NOMO-1 treated with dmso at 0.1 percent for 144 hours (cell line): ENCODE measurements at regions not wholly inside any gene's neighbourhood (a gene's known extent, or its start where the extent isn't known, plus 50 kb on each side); places are given as distances from the start of the nearest gene placed in this dataset.

Experiments
- DNase-seq: peaks from one replicate; lab custom pipeline; 2025; ENCODE audit not compliant: unreplicated experiment; lab: John Stamatoyannopoulos, UW

- no peak for DNase-seq
Observed at GRCh38 chr5:174189654-174190541, 144.4 kb downstream of the NSG2 start.

DNA sequence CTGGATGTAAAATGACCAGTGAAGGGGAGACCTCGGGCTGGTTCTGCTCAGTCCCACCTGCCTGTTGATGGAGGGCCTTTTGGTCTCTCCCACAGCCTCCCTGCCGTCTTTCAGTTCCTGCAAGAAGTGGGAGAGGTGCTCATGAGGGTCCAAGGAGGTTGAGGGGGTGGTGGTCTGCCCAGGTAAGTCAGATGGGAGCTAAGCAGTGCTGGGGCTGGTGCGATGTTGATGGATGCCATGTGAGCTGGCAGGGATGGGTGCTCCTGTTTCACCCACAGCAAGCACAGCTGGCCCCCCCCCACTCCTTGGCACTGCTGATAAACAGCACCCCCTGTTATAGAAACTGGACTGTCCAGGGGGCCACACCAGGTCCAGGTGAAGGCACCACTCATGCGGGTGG lies 145.6 kb downstream of the NSG2 start:
- no peak for DNase-seq

- no peak for DNase-seq
Observed at GRCh38 chr5:174191850-174192655, 146.5 kb downstream of the NSG2 start.

DNA sequence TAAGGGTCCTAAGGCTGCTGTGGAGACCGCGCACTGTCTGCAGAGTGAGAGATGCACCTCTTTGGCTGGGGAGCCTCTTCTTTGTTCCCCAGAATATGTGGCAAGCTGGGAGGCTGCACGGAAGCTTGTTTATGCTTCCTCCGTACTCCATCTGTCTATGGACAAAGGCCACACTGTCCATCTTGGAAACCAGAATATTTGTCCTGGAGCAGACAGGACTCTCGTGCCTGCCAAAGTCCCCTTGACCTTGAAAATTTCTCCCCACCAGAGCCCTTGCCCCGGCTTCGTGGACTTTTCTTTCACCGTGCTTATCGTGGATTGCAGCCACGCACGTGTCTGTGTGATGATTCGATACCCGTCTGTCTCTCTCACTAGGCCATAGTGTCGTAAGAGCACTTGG lies 147.4 kb downstream of the NSG2 start:
- DNase-seq = no peak

DNA sequence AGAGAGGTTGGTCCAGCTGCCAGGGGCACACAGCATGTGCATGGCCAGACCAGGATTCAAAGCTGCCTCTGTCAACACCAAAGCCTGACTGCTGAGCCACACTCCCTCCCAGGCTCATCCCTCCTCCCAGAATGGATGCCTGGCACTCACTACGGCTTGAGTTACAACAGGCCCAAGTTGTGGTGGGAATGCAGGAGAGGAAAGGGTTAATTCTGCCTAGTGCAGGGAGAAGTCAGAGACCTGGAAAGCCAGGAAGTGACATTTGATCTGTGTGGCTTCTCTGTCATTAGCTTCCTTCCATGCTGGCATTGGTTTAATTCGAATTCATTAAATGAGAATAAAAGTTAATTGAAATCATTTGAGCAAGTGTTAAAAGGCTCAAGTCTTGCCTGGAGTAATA lies 150.0 kb downstream of the NSG2 start:
- no peak for DNase-seq

- DNase-seq = no peak
Observed at GRCh38 chr5:174197929-174198328, 152.4 kb downstream of the NSG2 start.

DNA sequence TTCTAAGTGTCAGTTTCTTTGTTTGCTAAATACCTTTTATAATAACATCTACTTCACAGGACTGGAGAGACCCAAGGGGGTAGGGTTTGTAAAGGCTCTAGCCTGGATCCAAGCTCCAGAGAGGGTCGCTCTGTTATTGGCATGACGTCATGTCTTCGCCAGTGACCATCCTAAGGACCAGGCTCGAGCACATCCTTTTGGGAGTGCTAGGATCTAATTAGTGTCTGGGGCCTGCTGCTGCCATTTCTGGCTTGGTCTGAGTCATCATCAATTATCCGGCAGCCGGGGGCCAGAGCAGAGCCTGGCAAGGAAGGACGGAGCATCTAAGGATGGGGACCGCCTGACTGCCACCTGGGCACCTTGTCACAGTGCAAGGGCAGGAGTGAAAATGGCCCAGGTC lies 153.0 kb downstream of the NSG2 start:
- no peak for DNase-seq

DNA sequence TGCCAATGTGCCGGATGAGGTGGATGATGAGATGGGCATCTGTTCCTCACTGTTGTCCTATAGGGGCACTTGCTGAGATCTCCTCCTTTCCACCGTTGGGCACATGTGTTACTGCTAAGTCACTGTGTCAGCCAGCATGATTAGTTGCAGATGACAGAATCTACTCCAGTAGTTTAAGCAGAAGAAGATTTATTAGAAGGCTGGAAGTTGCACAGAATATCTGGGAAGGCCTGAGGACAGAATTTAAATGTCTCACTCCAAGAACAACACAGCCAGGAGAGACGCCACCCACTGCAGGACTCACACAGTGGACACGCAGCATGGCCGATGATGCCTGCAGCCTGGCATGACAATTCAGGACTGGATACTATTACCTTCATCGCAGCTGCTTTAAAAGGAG lies 157.5 kb downstream of the NSG2 start:
- no peak for DNase-seq

GRCh38 chr5:174204535-174205313 lies 159.2 kb downstream of the NSG2 start:
- no peak for DNase-seq

DNA sequence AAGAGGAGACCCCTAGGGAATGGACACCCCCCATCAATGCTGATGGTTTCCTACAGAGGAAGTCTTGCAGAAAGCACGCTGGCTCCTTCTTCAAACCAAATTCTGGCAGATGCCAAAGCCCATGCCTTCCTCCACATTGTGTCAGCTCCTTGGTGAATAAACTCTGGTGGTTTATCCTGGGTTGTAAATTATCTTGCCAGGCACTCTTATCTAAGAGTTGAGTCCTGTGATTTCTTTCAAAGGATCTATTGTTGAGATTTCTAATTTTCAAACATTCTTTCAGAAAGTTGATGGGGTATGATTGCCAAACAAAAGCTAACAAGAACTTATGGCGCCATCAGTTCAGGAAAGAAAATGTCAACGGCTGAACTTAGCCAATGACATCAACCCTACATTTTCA lies 160.4 kb downstream of the NSG2 start:
- no peak for DNase-seq

DNA sequence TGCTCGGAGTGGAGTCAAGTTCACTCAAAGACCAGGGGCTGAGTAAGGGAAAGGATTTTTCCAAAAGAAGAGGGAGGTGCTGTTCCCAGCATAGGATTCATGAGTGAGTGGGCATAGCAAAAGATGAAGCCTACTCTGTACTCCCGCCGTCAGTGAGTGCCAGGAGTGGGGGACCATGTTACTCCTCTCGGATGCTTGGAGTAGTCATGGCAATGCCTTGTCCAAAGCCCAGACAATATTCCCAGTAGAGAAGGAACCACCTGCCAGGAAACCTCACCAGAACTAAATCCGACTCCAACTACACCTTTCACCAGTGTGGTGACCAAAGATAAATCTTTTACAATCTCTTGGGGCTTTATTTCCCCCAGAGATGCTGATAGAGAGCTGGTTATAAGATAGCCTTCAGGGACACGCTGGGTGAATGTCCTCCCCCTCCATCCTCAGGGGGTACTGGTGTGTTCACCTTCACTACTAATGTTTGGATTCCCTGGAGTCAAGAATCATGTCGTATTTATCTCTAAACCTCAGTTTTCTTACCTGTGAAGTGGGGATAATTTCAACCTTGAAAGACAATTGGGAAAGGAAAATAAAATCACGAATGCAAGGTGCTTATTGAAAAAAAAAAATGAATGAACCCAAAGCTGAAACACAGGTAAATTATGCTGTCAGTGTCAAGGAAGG lies 165.2 kb downstream of the NSG2 start:
- DNase-seq = no peak

DNA sequence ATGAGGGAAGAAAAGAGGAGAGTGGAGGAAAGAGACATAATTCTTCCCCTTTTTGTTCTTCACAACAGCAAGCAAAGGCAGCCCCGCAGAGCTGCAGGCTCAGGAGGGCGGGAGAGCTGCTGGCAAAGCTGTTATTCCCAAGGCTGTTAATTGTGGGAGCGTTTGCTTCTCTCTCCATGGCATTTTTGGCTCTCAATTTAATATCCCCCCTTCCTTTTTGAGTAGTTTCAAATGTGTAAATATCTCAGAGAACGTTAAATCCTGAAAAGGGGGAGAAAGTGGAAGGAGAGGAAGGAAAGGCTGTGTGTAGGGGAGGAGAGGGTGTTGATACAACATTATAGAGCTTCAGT lies 165.7 kb downstream of the NSG2 start:
- DNase-seq = no peak

DNA sequence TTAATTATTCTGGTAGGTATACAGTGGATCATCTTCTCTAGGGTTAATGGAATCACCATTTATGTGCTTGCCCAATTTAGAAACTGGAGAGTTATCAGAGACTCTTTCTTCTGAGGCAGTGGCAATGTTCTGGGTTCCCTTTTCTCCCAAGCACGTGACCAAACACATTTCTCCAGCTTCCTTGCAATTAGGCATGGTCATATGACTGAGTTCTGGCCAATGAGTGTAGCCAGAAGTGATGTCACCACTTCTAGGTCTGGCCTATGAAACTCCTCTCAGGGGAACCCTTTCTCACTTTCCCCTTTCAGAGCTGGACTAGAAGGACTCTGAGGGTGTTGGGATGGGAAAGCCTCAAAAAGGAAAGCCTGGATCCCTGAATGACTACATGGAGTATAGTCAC lies 172.0 kb downstream of the NSG2 start:
- no peak for DNase-seq

GRCh38 chr5:174218162-174218561 lies 172.7 kb downstream of the NSG2 start:
- DNase-seq = no peak

DNA sequence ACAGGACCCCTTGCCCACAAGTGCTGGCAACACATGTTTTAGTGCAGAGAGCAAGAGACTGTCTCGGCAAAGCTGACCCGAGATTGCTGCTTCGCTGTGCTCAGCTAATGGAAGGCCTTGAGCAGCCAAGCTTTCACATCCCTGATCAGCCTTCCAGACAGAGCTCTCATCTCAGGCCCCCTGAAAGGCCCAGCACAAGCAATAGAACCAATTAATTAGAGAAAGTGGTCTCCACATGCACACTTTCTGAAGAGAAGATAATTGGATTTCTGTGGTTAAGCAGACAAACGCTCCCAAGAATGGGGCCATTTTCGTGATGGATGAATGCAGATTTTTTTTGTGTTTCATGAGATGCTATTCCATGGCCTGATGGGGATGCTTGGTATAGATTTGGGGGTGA lies 174.9 kb downstream of the NSG2 start:
- DNase-seq = no peak

DNA sequence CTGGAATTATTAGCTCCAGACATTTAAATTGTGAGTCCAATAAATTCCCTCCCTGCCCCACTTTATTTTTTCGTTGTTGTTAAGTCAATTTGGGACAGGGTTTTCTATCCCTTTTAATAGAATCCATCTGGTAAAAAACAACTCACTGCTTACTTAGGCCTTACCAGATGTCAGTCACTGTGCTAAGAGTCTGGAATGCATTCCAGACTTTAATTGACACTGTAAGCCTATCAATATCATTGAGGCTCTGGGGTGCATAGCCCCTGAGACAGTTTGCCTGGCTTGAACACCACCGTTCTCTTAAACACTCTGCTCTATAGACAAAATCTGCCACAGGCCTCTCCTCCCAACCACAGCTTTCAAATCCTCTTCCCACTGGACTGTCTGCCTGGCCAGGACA lies 175.9 kb downstream of the NSG2 start:
- DNase-seq = no peak

DNA sequence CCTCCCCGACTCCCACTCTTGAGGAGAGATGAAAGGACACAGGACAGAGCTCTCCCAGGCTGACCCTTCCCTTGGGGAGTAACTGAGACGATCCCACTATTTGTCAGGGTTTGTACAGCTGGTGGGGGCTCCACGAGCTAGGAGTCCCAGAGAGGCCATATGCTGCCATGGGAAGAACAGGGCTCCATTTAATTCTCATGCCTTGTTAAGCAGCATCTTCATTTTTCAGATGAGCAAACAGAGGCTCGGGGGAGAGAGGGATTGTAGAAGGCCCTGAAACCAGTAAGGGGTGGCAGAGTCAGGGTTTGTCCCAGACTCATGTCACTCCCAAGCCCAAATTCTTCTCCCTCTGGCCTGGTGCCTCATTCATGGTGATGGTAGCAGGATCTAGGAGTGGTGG lies 176.4 kb downstream of the NSG2 start:
- DNase-seq = no peak

DNA sequence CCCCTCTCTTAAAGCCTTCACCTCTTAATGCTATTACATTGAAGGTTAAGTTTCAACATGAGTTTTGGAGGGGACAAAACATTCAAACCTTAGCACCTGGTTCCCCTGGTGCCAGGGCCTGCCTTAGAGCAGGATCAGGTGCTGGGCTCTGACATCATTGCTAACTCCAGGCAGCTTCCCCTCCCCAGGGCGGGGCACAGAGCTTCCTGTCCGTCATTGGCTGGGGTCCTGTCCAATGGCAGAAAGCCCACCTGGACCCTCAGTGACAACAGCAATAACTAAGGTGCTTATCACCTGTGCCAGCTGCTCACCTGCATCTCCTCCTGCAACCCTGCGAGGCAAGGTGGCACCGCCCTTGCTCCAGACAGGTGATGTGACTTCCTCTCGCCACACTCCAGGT lies 177.4 kb downstream of the NSG2 start:
- no peak for DNase-seq

GRCh38 chr5:174223355-174223754 lies 177.8 kb downstream of the NSG2 start:
- no peak for DNase-seq

GRCh38 chr5:174229068-174229467 lies 183.6 kb downstream of the NSG2 start:
- no peak for DNase-seq
